Colonic mucosa (tissue), 4 donors: ENCODE measurements at regions not wholly inside any gene's neighbourhood (a gene's known extent, or its start where the extent isn't known, plus 50 kb on each side); places are given as distances from the start of the nearest gene placed in this dataset.

Source experiments
- DNase-seq: peaks from one replicate; pipeline ENCODE4 v3.0.0-alpha.2; 2020
- H3K27ac ChIP-seq: fragments of 200-600 bp; one replicate; pipeline ENCODE4 v1.8.0; 2021
- H3K27me3 ChIP-seq: fragments of 200-600 bp; one replicate; pipeline ENCODE4 v1.8.0; 2021
- H3K36me3 ChIP-seq: fragments of 200-600 bp; one replicate; pipeline ENCODE4 v1.8.0; 2021
- H3K4me1 ChIP-seq: fragments of 200-600 bp; one replicate; pipeline ENCODE4 v1.8.0; 2021; ENCODE audit warnings: mild to moderate bottlenecking
- H3K4me3 ChIP-seq: fragments of 200-600 bp; one replicate; pipeline ENCODE4 v1.8.0; 2021
- H3K9ac ChIP-seq, 2 donors: one replicate each; pipeline ENCODE4 v1.7.0; 2013; ENCODE audit warnings: control low read depth in 2 of 2, low read depth in 2 of 2, low read length in 2 of 2
- H3K9me3 ChIP-seq: fragments of 200-600 bp; one replicate; pipeline ENCODE4 v1.8.0; 2021
- intact Hi-C: fragments of 100-400 bp; cut with DNase I; formaldehyde crosslinking; loops from one replicate; pipeline ENCODE4 v1.14.1; 2022
- TF ChIP-seq, protein P1 (sequence below): fragments of 200-600 bp; IDR thresholded peaks from one replicate; pipeline ENCODE4 v1.8.0; 2022; ENCODE audit warnings: antibody characterized with exemption, mild to moderate bottlenecking
- donor health status: healthy.
- donor health status: DM: no; HTN: no; CAD: no.
- donor health status: DM: no; HTN: no; CAD: no.

DNA sequence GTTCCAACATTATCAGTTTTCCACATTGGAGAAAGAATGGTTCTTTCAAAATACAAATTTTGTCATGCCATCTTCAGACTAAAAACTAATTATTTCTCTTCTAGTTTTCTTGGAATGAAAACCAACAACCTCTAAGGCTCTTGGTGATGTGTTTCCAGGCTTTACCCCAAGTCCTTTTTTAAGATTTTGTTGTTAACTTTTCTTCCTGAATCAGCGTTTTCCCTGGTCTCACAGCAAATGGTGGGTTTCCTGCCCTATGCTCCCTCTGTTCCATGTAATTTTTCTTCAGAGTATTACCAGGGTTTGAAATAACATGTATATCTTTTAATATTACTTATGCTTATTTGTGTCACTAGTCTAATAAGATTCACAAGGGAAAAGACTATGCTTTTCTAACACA lies 1311.9 kb downstream of the LRFN5 start:
- Histone ChIP-seq H3K9me3 (no peaks in the 10 kb centered on the region), H3K4me3 (no peak overlapping the region), H3K27ac (no peak overlapping the region), H3K9ac (no peak overlapping the region), H3K4me1 (no peaks in the 10 kb centered on the region), H3K27me3 (no peaks in the 10 kb centered on the region), H3K36me3 (no peaks in the 10 kb centered on the region)
- no peak for DNase-seq
- intact Hi-C loops: no loop called here
- TF ChIP-seq, protein P1, sequence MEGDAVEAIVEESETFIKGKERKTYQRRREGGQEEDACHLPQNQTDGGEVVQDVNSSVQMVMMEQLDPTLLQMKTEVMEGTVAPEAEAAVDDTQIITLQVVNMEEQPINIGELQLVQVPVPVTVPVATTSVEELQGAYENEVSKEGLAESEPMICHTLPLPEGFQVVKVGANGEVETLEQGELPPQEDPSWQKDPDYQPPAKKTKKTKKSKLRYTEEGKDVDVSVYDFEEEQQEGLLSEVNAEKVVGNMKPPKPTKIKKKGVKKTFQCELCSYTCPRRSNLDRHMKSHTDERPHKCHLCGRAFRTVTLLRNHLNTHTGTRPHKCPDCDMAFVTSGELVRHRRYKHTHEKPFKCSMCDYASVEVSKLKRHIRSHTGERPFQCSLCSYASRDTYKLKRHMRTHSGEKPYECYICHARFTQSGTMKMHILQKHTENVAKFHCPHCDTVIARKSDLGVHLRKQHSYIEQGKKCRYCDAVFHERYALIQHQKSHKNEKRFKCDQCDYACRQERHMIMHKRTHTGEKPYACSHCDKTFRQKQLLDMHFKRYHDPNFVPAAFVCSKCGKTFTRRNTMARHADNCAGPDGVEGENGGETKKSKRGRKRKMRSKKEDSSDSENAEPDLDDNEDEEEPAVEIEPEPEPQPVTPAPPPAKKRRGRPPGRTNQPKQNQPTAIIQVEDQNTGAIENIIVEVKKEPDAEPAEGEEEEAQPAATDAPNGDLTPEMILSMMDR: no peak

DNA sequence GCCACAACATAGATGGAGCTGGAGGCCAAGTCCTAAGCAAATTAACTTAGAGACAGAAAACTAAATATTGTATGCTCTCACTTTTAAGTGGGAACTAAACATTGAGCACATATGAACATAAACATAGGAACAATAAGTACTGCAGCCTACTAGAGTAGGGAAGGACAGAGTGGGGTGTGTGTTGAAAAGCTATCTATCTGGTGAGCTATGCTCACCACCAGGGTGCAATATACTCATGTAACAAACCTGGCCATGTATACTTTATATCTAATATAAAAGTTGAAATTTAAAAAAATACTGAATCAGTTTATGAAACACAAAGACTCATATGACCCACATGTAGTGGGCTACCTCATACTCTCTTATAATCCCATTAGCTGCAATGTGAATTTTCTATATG lies 1305.0 kb downstream of the LRFN5 start:
- DNase-seq: no peak
- H3K4me3 ChIP-seq: no peak overlapping the region
- H3K9me3 ChIP-seq: no peaks in the 10 kb centered on the region
- no peaks in the 10 kb centered on the region for H3K27me3 ChIP-seq
- TF ChIP-seq, protein P1: no peak
- H3K4me1 ChIP-seq: no peaks in the 10 kb centered on the region
- no peak overlapping the region for H3K9ac ChIP-seq
- no peak overlapping the region for H3K27ac ChIP-seq
- no peaks in the 10 kb centered on the region for H3K36me3 ChIP-seq
- intact Hi-C loops: no loop called here

DNA sequence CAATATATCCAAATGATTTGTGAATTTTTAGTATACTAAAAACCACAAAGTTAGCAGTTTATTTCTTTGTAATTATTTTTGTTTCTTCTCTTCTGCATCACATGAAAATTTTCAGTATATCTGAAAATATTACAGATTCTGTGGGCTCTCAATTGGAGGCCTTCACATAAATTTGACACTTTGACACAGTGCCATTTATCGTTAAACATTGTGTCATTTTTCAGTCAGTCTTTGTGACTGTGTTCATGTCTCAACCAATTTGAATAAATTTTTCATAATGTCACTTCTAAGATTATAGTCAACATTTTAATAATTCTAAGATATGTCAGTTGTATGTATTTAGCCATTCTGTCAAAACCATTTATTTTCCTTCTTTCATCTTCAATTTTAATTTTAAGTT lies 1303.0 kb downstream of the LRFN5 start:
- TF ChIP-seq, protein P1: no peak
- no peak overlapping the region for H3K9ac ChIP-seq
- intact Hi-C loops: no loop called here
- no peak for DNase-seq
- no peak overlapping the region for H3K4me3 ChIP-seq
- no peaks in the 10 kb centered on the region for H3K27me3 ChIP-seq
- no peaks in the 10 kb centered on the region for H3K36me3 ChIP-seq
- no peaks in the 10 kb centered on the region for H3K9me3 ChIP-seq
- no peak overlapping the region for H3K27ac ChIP-seq
- H3K4me1 ChIP-seq: no peaks in the 10 kb centered on the region

DNA sequence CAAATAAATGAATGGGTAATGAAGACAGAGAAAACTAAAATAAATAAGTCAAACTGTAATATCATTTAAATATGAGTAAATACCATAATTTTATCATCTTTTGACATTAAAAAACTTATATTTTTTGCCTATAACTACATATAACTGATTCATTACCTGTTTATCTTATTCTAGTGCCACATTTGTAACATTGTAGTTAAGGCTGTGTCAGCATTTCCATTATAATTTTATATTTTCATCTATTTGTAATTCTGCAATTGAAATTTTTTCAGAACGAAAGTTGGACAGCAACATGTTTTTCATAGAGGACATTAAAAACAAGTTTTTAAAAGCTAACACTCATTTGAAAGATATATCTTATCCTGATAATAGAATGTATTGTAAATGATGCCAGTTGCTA lies 1286.5 kb downstream of the LRFN5 start:
- no peaks in the 10 kb centered on the region for H3K9me3 ChIP-seq
- H3K27me3 ChIP-seq: no peaks in the 10 kb centered on the region
- no peak for DNase-seq
- H3K36me3 ChIP-seq: no peaks in the 10 kb centered on the region
- no peak overlapping the region for H3K4me3 ChIP-seq
- intact Hi-C loops: no loop called here
- no peak overlapping the region for H3K9ac ChIP-seq
- TF ChIP-seq, protein P1: no peak
- no peak overlapping the region for H3K27ac ChIP-seq
- H3K4me1 ChIP-seq: no peaks in the 10 kb centered on the region

DNA sequence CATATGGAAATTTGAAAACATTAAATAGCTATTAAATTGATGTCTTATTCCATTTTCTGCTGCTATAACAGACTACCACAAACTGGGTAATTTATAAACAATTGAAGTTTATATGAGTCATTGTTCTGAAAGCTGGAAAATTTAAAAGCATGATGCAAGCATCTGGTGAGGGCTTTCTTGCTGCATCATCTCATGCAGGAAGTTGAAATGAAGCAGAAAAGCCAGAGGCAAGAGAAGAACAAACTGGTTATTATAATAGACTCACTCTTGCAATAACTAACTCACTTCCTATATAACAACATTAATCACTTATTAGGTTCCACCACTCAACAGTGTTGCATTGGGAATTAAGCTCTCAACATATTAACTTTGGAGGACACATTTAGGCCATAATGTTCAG lies 1277.4 kb downstream of the LRFN5 start:
- no peak overlapping the region for H3K27ac ChIP-seq
- intact Hi-C loops: no loop called here
- H3K36me3 ChIP-seq: no peaks in the 10 kb centered on the region
- H3K4me1 ChIP-seq: no peaks in the 10 kb centered on the region
- DNase-seq: no peak
- TF ChIP-seq, protein P1: no peak
- H3K9ac ChIP-seq: no peak overlapping the region
- no peaks in the 10 kb centered on the region for H3K27me3 ChIP-seq
- no peaks in the 10 kb centered on the region for H3K9me3 ChIP-seq
- H3K4me3 ChIP-seq: no peak overlapping the region

DNA sequence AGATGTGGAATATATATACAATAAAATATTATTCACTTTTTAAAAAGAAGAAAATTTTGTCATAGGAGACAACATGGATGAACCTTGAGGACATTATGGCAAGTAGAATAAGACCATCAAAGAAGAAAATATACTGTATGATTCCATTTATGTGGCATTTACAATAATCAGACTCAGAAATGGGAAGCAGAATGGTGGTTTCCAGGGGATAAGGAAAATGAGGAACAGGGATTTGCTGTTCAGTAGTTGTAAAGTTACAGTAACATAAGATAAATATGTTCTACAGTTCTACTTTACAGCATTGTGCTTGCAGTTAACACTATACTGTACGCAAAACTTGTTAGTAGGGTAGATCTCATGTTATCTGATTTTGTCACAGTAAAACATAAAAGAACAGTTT lies 1271.0 kb downstream of the LRFN5 start:
- TF ChIP-seq, protein P1: no peak
- no peak for DNase-seq
- Histone ChIP-seq H3K9ac (no peak overlapping the region), H3K4me3 (no peak overlapping the region), H3K36me3 (no peaks in the 10 kb centered on the region), H3K9me3 (no peaks in the 10 kb centered on the region), H3K27me3 (no peaks in the 10 kb centered on the region), H3K4me1 (no peaks in the 10 kb centered on the region), H3K27ac (no peak overlapping the region)
- intact Hi-C loops: no loop called here
